ENCODE measurements at regions not wholly inside any gene's neighbourhood (a gene's known extent, or its start where the extent isn't known, plus 50 kb on each side); places are given as distances from the start of the nearest gene placed in this dataset.

DNA sequence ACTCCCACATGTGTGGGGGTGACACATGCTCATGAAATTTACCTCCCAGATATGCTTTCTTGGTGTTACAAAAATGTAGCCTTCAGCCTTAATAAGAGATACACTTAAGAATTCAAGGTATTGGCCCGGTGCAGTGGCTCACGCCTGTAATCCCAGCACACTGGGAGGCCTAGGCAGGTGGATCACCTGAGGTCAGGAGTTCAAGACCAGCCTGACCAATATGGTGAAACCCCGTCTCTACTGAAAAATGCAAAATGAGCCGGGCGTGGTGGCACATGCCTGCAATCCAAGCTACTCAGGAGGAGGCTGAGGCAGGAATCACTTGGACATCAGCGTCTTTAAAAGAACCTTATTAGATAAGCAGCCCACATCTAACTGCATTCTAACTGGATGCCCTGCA lies 614.3 kb upstream of the CDH4 start:
- DNase-seq (ENCODE audit: low read depth): no peak

- no peak for DNase-seq (ENCODE audit: low read depth)
These were observed 613.5 kb upstream of the CDH4 start for GRCh38 chr20:60638430-60639098.

GRCh38 chr20:60641879-60642447 lies 610.1 kb upstream of the CDH4 start:
- DNase-seq (ENCODE audit: low read depth): no peak

- no peak for DNase-seq (ENCODE audit: low read depth)
These were observed 609.5 kb upstream of the CDH4 start for GRCh38 chr20:60642541-60642940.

DNA sequence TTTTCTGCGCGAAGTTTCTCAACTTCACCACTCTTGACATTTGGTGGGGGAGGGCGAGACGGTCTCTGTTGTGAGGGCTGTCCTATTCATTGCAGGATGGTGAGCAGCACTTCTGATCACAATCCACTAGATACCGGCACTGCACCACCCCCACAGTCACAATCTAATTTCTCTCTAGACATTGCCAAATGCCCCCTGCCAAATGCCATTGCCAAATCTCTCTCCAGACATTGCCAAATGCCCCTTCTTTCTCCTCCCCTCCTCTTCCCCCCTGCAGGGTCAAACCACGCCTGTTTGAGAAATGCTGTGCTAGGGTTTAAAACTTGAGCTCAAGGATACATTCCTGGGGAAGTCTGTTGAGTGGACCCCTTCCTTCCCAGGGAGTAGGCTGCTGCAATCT lies 603.5 kb upstream of the CDH4 start:
- DNase-seq (ENCODE audit: low read depth): no peak

- DNase-seq (ENCODE audit: low read depth): no peak
These were observed 602.5 kb upstream of the CDH4 start for GRCh38 chr20:60649541-60649940.

- no peak for DNase-seq (ENCODE audit: low read depth)
These were observed 602.0 kb upstream of the CDH4 start for GRCh38 chr20:60650087-60650486.

DNA sequence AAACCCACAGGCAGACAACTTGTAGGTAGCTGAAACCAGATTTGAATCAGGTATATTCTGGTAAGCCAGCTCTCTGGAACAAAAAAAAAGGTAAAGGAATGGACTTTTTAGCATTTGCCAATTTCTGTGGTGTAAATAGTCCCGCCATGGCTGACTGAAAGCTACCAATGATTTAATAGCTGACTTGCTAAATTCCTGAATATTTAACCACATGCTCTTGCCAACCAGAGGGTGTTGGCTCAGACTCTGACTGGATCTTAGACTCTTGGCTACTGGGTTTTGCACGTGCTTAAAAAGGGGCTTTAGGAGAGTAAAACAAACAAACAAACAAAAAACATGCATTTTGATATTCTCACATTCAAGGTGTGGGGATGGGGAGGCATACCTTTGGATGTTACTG lies 600.0 kb upstream of the CDH4 start:
- no peak for DNase-seq (ENCODE audit: low read depth)

DNA sequence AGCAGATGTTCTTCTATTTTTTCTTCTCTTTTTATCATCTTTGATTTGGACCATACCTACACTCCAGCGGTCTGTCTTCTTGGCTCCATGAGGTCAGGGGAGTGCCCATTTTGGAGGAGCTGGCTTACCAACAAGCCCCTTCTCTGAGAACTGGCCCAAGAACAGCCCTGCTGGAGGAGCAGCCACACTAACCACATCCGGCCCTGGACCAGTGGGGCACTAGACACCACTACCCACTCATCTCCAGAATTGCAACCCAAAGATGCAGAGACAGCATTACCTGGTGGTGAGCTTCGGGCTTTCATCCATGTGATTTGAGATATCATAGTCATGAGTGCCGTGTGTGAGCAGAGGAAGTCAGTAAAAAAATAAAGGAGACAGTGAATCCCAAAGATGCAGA lies 599.4 kb upstream of the CDH4 start:
- DNase-seq (ENCODE audit: low read depth): no peak

DNA sequence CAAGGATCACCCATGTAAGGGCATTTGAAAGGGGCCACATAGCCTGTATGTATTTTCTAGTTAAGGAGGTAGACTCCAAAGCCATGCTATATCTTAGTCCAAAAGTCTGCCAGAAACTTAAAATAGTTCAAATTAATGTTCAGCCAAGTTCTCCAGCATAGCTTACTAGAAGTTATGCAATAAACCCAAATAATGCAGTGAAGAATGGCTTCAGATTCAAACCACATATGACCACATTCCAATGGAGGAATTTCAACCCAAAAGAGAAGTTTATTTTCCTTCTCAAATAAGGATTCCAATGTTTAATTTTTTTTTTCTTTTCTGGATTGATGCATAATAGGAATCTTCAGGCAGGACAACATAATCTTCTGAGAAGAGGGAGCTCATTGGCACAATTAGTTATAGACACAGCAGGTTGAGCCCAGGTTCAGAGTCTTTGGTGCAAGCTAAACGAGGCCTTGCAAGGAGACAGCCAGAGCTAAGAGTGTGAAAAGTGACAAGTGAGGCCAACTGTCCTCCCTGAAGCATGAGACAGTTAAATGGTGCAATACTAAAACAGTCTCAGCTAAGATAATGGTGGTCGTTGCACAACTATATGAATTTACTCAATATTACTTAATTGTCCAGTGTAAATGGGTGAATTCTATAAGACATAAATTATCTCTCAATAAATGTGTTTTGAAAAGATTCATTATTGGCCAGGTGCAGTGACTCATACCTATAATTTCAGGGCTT lies 598.8 kb upstream of the CDH4 start:
- no peak for DNase-seq (ENCODE audit: low read depth)

- DNase-seq (ENCODE audit: low read depth): no peak
These were observed 593.4 kb upstream of the CDH4 start for GRCh38 chr20:60658681-60659080.

- no peak for DNase-seq (ENCODE audit: low read depth)
These were observed 592.8 kb upstream of the CDH4 start for GRCh38 chr20:60659240-60659639.

GRCh38 chr20:60662307-60662706 lies 589.8 kb upstream of the CDH4 start:
- no peak for DNase-seq (ENCODE audit: low read depth)

GRCh38 chr20:60664106-60664505 lies 588.0 kb upstream of the CDH4 start:
- DNase-seq (ENCODE audit: low read depth): no peak

DNA sequence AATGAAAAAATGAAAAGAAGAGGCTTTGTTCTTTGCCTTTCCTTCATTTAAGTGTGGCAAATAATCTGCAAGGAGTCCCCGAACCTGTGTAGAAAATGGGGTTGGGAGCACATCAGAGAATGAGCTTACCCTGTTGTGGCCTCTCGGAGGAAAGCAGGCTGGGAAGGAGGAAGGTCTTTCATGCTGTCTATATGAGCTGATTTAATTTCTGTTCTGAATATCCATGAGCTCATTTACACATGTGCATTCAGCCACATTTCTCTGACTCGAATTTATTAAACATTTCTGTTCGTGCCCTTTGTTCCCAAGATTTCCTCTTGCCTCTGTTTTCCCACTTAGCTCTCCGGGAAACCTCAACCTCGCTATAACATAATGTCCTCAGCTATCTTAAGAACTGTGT lies 584.4 kb upstream of the CDH4 start:
- no peak for DNase-seq (ENCODE audit: low read depth)

DNA sequence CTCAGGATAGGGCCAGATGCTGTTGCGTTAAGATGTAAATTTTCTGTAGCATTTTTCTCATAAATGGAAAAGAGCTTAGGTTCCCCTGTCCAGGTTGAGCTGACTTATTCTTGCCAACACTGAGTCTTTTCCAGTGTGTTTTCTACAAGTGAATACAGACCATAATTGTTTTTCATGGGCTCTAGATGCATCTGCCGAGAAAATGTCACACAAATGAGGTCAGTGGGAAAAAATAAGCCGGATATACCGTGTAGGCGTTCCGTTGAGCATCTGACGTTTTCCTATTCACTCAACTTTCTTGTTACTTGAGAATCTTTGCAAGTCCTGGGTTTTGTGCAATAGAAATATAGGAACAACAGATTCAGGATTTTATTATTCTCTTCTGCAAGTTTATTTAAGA lies 582.9 kb upstream of the CDH4 start:
- no peak for DNase-seq (ENCODE audit: low read depth)

DNA sequence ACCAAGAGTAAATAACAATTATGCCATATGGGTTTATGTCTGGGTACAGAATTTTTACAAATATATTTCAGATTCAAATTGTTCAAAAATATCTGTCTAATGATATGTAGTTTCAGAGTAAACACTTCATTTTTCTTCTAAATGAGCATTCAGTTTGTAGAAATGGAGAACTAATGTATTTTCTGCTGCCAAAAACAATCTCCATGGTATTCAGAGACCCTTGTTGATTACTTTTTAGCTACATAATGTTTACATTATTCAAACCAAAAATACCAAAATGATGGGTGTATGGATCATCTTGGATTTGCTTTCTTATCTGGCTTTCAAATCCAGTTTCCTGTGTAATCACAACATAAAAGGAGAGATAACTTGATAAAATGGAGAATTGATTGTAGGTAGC lies 576.0 kb upstream of the CDH4 start:
- no peak for DNase-seq (ENCODE audit: low read depth)

DNA sequence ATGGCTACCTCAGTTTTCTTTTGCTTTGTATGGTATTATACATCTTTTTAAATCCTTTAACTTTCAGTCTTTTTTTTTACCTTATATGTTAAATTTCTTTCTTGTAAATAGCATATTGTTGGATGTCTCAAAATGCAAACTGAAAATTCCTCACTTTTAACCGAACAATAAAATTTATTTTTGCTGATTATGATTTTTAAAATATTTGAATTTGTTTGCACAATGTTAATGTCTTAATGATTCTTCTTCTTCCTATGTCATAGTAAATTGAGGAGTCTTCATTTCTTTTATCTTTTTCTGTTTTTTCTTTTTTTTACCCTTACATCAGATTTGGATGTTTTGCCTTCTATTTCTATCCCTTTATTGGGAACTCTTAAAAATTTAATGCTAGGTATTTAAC lies 574.2 kb upstream of the CDH4 start:
- no peak for DNase-seq (ENCODE audit: low read depth)

DNA sequence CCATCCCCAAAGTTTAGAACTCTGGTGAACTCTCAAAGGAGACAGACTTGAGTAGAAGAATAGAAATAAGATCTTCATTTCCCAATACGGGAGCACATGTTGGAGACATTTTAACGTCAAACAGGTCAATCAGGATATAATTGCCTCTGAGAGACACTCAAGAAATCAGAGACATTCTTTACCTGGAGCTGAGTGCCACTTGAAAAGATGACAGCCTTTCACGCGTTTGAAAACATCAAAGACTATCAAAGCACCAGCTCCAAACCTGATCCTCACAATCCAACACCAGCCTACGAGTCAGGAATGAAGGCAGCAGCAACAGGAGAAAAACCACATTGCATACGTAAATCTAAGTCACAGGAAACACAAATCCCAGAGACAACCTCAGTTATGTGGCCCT lies 571.5 kb upstream of the CDH4 start:
- DNase-seq (ENCODE audit: low read depth): no peak

- DNase-seq (ENCODE audit: low read depth): no peak
These were observed 564.8 kb upstream of the CDH4 start for GRCh38 chr20:60687213-60687612.

DNA sequence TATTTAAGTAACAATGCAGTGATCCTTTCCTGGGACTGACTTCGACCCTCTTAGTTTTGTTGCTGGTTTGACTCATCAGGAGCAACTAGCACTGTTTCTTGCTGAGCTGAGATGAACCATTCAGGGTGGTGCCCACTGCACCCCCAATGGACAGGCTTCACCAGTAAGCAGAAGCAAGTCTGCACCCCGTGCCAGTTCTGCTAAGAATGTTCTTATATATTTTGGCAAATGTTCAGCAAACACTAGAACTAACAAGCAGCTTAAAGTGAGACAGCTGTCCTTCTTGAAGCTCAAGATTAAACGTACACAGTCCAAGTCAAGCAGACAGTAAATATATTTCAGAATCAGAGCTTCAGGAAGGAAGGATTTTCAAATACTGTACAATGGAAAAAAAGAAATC lies 561.3 kb upstream of the CDH4 start:
- no peak for DNase-seq (ENCODE audit: low read depth)

DNA sequence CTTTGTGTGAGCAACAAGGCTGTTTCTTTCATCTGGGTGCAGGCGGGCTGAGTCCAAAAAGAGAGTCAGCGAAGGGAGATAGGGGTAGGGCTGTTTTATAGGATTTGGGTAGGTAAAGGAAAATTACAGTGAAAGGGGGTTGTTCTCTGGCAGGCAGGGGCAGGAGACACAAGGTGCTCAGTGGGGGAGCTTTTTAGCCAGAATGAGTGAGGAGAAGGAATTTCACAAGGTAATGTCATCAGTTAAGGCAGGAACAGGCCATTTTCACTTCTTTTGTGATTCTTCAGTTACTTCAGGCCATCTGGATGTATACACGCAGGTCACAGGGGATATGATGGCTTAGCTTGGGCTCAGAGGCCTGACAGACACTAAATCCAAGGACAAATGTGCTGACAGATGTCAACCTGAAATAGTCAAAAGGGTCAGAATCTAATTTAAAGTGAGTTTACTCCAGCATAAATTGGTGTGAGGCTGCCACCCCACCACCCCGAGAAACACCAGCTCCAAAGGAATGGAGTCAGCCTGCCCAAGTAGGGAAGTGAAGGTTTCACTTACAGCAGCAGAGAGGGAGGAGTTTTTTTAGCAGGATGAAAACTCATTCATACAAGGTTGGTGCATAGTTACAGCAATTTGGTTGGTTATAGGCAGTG lies 560.0 kb upstream of the CDH4 start:
- no peak for DNase-seq (ENCODE audit: low read depth)

DNA sequence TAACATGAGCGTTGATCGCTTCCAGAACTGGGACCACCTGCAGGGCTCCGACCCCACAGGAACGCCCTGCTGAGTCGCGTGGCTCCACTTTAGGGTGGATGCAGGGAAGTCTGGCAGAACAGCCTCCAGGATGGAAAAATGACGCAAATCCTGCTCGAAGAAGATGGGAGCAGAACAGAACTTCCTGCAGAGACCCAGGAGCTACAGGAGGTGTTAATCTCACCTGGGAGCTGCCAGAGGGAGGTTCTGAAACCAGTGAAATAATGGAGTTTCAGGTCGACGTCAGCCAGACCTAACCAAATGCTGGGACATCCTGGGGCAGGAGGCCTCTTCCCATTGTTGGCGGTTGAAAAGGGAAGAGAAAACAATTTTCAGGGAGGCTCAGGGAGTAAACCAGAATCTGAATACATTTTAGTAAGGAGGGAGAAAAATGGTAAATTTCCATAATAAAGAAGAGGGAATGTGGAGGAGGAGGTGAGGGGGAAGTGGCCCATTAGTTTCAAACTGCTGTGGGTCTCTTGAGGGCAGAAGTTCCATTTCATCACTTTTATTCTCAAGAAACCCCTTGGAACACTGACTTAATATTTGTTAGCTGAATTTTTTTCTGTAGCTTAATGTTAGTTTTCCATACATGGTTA lies 558.4 kb upstream of the CDH4 start:
- no peak for DNase-seq (ENCODE audit: low read depth)

Data from amniotic epithelial cell (primary cell).